Stimulated activated naive CD8-positive, alpha-beta T cell treated with anti-CD3 and anti-CD28 coated beads, Interleukin-15, Interleukin-2, amounts not matched to agents 100 ng/mL and 50 ng/mL, for 24 hours (primary cell): ENCODE measurements at regions not wholly inside any gene's neighbourhood (a gene's known extent, or its start where the extent isn't known, plus 50 kb on each side); places are given as distances from the start of the nearest gene placed in this dataset.
"Not testable (repeated sequence)": the region's sequence is repeated elsewhere in the genome, so short reads cannot be mapped to it uniquely, and the experiment has no call there.

Source experiments
- H3K27ac Mint-ChIP-seq: one replicate; pipeline ENCODE4 v1.8.0; 2021; ENCODE audit warnings: mild to moderate bottlenecking, mixed read lengths
- H3K27me3 Mint-ChIP-seq: one replicate; pipeline ENCODE4 v1.8.0; 2021; ENCODE audit warnings: mixed read lengths
- H3K36me3 Mint-ChIP-seq: one replicate; pipeline ENCODE4 v1.8.0; 2021; ENCODE audit warnings: low read depth, mixed read lengths
- H3K4me1 Mint-ChIP-seq: one replicate; pipeline ENCODE4 v1.8.0; 2021; ENCODE audit warnings: low read depth, mixed read lengths
- H3K4me3 Mint-ChIP-seq: one replicate; pipeline ENCODE4 v1.8.0; 2021; ENCODE audit warnings: mild to moderate bottlenecking, mixed read lengths
- H3K9me3 Mint-ChIP-seq: one replicate; pipeline ENCODE4 v1.8.0; 2021; ENCODE audit warnings: mixed read lengths

- Mint-ChIP-seq H3K4me1 (no peaks in the 10 kb centered on the region), H3K4me3 (no peak overlapping the region), H3K27ac (no peak overlapping the region), H3K9me3 (no peaks in the 10 kb centered on the region), H3K27me3 (peaks cover 7% of the 10 kb centered on the region), H3K36me3 (no peaks in the 10 kb centered on the region)
These were observed 211.7 kb upstream of the ELL2 start for GRCh38 chr5:96173366-96173765.

GRCh38 chr5:96172436-96172835, 210.8 kb upstream of the ELL2 start:
- Mint-ChIP-seq H3K27me3 (peaks cover 3% of the 10 kb centered on the region), H3K4me1 (no peaks in the 10 kb centered on the region)

DNA sequence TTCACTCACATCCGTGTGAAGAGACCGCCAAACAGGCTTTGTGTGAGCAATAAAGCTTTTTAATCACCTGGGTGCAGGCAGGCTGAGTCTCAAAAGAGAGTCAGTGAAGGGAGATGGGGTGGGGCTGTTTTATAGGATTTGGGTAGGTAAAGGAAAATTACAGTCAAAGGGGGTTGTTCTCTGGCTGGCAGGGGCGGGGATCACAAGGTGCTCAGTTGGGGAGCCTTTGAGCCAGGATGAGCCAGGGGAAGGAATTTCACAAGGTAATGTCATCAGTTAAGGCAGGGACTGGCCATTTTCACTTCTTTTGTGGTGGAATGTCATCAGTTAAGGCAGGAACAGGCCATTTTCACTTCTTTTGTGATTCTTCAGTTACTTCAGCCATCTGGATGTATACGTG, 210.3 kb upstream of the ELL2 start:
- not testable (repeated sequence) for H3K36me3 Mint-ChIP-seq, H3K27ac Mint-ChIP-seq, H3K4me3 Mint-ChIP-seq, H3K4me1 Mint-ChIP-seq, H3K9me3 Mint-ChIP-seq, H3K27me3 Mint-ChIP-seq

More at GRCh38 chr5:96172436-96172835, 210.8 kb upstream of the ELL2 start:
- Mint-ChIP-seq H3K4me3 (no peak overlapping the region), H3K27ac (no peak overlapping the region), H3K36me3 (no peaks in the 10 kb centered on the region), H3K9me3 (no peaks in the 10 kb centered on the region)

- H3K27ac Mint-ChIP-seq, H3K27me3 Mint-ChIP-seq, H3K9me3 Mint-ChIP-seq, H3K4me1 Mint-ChIP-seq, H3K4me3 Mint-ChIP-seq, H3K36me3 Mint-ChIP-seq: not testable (repeated sequence)
These were observed 209.0 kb upstream of the ELL2 start for GRCh38 chr5:96170481-96171125.

DNA sequence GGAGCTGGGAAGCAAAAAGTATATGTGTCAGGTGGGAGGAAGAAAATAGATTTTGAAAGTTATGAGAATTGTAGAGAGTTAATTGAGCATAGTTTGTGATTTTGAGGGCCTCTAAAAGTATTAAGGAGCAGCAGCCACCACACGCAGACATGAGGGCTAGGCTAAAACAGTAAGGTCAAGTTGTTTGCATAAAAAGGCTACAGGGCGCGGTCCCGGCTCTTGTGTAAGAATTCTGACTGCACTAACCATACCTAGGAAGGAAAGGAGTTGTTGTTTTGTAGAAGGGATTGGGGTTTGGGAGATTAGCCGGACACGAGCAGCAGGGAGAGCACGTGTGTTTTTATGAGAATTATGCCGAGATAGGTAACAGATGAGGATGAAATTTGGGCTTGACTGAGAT, 207.2 kb upstream of the ELL2 start:
- H3K36me3 Mint-ChIP-seq, H3K4me3 Mint-ChIP-seq, H3K4me1 Mint-ChIP-seq, H3K9me3 Mint-ChIP-seq, H3K27ac Mint-ChIP-seq: not testable (repeated sequence)
- H3K27me3 Mint-ChIP-seq: peaks cover 10% of the 10 kb centered on the region

GRCh38 chr5:96159043-96159442, 197.4 kb upstream of the ELL2 start:
- no peaks in the 10 kb centered on the region for H3K36me3 Mint-ChIP-seq
- H3K9me3 Mint-ChIP-seq: no peaks in the 10 kb centered on the region
- no peaks in the 10 kb centered on the region for H3K4me1 Mint-ChIP-seq
- H3K27ac Mint-ChIP-seq: no peak overlapping the region
- no peak overlapping the region for H3K4me3 Mint-ChIP-seq
- peaks cover 26% of the 10 kb centered on the region for H3K27me3 Mint-ChIP-seq

DNA sequence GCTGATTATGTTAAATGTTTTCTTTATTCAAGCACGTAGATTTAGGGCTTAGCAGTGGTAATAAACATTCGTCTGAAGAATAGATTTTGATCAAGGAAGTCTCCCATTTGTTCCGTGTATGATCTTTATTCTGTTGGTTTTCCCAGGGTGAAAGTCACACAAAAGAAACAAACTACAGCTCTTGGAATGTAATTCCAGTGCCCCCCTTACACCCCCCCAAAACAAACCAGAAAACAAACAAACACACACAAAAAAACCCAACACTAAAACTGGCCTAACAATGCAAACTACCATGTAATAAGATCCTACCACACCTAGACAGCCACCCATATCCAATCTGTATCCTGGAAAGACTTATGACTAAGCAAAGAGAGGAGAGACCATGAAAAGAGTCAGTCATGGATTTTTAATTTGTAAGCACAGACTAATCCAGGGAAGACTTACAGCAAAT, 196.2 kb upstream of the ELL2 start:
- Mint-ChIP-seq H3K27me3 (peaks cover 22% of the 10 kb centered on the region), H3K9me3 (no peaks in the 10 kb centered on the region), H3K4me3 (no peak overlapping the region), H3K36me3 (no peaks in the 10 kb centered on the region), H3K4me1 (no peaks in the 10 kb centered on the region), H3K27ac (no peak overlapping the region)

DNA sequence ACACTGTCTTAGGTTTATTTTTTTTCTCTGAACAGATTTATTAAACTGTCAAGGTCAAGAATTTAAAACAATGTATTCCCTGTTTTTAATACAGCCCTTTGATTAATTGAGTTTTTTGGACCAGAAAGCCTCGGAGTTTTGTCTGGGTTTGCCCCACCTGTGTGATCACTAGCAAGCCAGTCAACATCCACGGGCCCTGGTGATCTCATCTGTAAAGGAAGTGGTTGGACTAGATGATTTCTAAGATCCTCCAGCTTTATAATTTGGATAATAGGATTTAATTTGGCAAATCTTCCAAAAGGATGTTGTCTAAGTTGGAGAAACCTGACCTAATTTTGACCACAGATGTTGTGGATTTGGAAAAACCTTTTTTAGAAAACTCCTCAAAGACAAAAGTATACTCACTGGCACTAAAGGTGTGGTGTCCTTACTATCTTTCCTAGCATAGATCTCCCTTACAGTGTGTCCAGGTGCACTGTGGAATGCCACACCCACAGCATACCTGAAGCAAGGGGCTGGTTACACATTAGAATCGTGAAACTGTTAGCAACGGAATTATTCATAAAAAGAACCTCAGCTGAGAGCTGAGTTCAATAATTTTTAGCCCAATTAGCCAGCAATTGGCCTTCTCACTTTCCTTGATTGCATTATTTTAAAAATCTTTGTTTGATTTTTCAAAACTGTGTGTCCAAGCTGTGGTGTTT, 195.6 kb upstream of the ELL2 start:
- peaks cover under 1% of the 10 kb centered on the region for H3K4me1 Mint-ChIP-seq
- H3K4me3 Mint-ChIP-seq: no peak overlapping the region
- H3K9me3 Mint-ChIP-seq: no peaks in the 10 kb centered on the region
- H3K36me3 Mint-ChIP-seq: no peaks in the 10 kb centered on the region
- peaks cover 19% of the 10 kb centered on the region for H3K27me3 Mint-ChIP-seq
- H3K27ac Mint-ChIP-seq: no peak overlapping the region

DNA sequence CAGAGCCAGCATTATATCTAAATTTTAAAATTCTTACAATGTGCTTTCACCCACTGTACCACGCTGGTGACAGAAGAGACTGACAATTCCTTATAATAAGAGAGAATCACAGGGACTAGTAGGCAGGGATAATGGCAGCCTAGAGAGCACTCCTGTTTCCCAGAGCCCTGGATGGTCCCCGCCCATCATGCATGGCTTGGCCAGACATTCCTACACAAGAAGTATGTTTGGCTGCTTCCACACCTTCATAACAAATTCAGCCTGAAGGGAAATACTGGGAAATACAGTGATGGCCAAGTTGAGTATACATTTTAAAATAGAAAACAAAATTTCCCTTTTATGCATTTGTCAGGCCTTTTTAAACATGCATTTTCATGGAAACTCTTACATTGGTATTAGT, 193.5 kb upstream of the ELL2 start:
- no peaks in the 10 kb centered on the region for H3K9me3 Mint-ChIP-seq
- H3K27me3 Mint-ChIP-seq: peaks cover 7% of the 10 kb centered on the region
- H3K27ac Mint-ChIP-seq: no peak overlapping the region
- H3K4me1 Mint-ChIP-seq: peaks cover 9% of the 10 kb centered on the region
- H3K4me3 Mint-ChIP-seq: no peak overlapping the region
- no peaks in the 10 kb centered on the region for H3K36me3 Mint-ChIP-seq

GRCh38 chr5:96151891-96152290, 190.2 kb upstream of the ELL2 start:
- no peaks in the 10 kb centered on the region for H3K36me3 Mint-ChIP-seq
- peaks cover 9% of the 10 kb centered on the region for H3K4me1 Mint-ChIP-seq
- no peak overlapping the region for H3K27ac Mint-ChIP-seq
- H3K4me3 Mint-ChIP-seq: no peak overlapping the region
- no peaks in the 10 kb centered on the region for H3K27me3 Mint-ChIP-seq
- no peaks in the 10 kb centered on the region for H3K9me3 Mint-ChIP-seq

DNA sequence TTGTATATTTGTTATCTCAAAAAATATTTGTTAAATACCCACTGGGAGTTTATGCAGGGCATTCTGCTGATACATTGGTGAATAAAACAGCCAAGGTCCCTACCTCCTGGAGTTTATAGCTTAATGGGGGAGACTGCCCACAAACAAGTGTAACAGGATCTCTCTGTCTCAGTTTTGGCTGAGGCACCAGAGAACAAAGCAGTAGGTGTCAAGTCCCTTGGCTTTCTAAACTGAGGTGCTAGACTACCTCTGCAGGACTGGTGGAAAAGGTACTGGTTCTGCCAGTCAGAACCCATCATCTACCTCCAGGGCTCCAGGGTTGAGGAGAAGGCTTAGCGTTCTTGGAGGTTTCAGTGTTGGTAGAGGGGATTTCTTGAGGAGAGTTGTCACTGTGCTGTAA, 188.4 kb upstream of the ELL2 start:
- Mint-ChIP-seq H3K4me1 (peaks cover 9% of the 10 kb centered on the region), H3K4me3 (no peak overlapping the region), H3K36me3 (no peaks in the 10 kb centered on the region), H3K27ac (no peak overlapping the region), H3K27me3 (no peaks in the 10 kb centered on the region), H3K9me3 (no peaks in the 10 kb centered on the region)

GRCh38 chr5:96149546-96149945, 187.9 kb upstream of the ELL2 start:
- Mint-ChIP-seq H3K9me3 (no peaks in the 10 kb centered on the region), H3K4me3 (no peak overlapping the region), H3K4me1 (peaks cover 9% of the 10 kb centered on the region), H3K36me3 (no peaks in the 10 kb centered on the region), H3K27me3 (no peaks in the 10 kb centered on the region), H3K27ac (no peak overlapping the region)

GRCh38 chr5:96149021-96149420, 187.4 kb upstream of the ELL2 start:
- H3K36me3 Mint-ChIP-seq: no peaks in the 10 kb centered on the region
- H3K4me3 Mint-ChIP-seq: no peak overlapping the region
- peaks cover 9% of the 10 kb centered on the region for H3K4me1 Mint-ChIP-seq
- no peaks in the 10 kb centered on the region for H3K9me3 Mint-ChIP-seq
- H3K27me3 Mint-ChIP-seq: no peaks in the 10 kb centered on the region
- H3K27ac Mint-ChIP-seq: no peak overlapping the region

DNA sequence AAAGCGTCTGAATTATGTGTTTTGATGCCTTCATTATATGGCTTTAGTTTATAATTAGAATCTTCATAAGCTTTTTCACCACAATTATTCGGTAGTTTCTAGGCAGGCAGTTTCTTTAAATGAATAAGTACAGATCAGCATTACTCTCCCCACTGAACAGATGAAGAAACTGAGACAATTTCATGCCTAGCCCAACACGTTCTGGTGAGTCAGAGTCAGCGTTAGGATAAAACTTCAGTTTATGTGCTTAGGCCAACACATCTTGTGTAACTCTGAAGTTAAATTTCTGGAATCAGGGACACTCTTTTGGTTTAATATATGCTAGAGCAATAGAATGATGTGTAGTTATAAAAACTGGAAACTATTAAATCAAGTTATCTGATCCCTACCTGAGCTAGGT, 186.7 kb upstream of the ELL2 start:
- no peak overlapping the region for H3K27ac Mint-ChIP-seq
- H3K4me1 Mint-ChIP-seq: peaks cover 9% of the 10 kb centered on the region
- no peaks in the 10 kb centered on the region for H3K36me3 Mint-ChIP-seq
- H3K27me3 Mint-ChIP-seq: no peaks in the 10 kb centered on the region
- no peaks in the 10 kb centered on the region for H3K9me3 Mint-ChIP-seq
- H3K4me3 Mint-ChIP-seq: no peak overlapping the region

GRCh38 chr5:96147866-96148265, 186.2 kb upstream of the ELL2 start:
- Mint-ChIP-seq H3K27ac (no peak overlapping the region), H3K27me3 (no peaks in the 10 kb centered on the region), H3K4me3 (no peak overlapping the region), H3K36me3 (no peaks in the 10 kb centered on the region), H3K9me3 (no peaks in the 10 kb centered on the region), H3K4me1 (peaks cover 9% of the 10 kb centered on the region)

DNA sequence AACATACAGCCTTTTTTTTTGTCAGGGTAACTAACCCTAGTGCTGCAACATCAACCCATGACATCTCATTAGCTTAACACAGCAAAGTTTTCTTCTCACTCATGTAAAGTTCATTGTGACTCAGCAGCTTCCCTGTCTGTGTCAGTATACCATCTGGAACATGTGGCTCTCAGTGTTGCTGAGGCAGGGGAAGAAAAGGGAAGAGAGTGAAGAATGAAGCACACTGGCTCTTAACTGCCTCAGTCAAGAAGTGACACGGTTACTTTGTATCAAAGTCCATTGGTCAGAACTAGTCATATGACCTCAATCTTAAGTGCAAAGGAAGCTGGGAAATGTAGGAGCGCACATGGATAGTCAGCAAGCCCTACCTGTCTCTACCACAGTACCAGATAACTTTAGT, 185.0 kb upstream of the ELL2 start:
- no peak overlapping the region for H3K27ac Mint-ChIP-seq
- H3K27me3 Mint-ChIP-seq: peaks cover 8% of the 10 kb centered on the region
- H3K36me3 Mint-ChIP-seq: no peaks in the 10 kb centered on the region
- H3K9me3 Mint-ChIP-seq: no peaks in the 10 kb centered on the region
- H3K4me1 Mint-ChIP-seq: peaks cover 2% of the 10 kb centered on the region
- no peak overlapping the region for H3K4me3 Mint-ChIP-seq
